GM23338 (cell line): ENCODE measurements at regions not wholly inside any gene's neighbourhood (a gene's known extent, or its start where the extent isn't known, plus 50 kb on each side); places are given as distances from the start of the nearest gene placed in this dataset.

Experiments
- ATAC-seq: fragments of 200-7000 bp; cut with Tn5 transposase; 3 replicates; pipeline ENCODE4 v1.9.1; 2020
- DNase-seq: peaks from one replicate; pipeline ENCODE4 v3.0.0-alpha.2; 2015; ENCODE audit warnings: low spot score
- H2AFZ ChIP-seq: fragments of 200-600 bp; sonication (generic); 2 replicates; pipeline ENCODE4 v1.8.0; 2016; ENCODE audit warnings: antibody characterized with exemption, mild to moderate bottlenecking, moderate library complexity
- H3F3A ChIP-seq: fragments of 200-600 bp; sonication (generic); replicated peaks from 2 replicates; pipeline ENCODE4 v1.8.0; 2017; ENCODE audit warnings: antibody characterized with exemption, mixed run types, low read depth
- H3K27ac ChIP-seq: fragments of 200-600 bp; sonication (generic); 2 replicates; pipeline ENCODE4 v1.6.1; 2016; ENCODE audit warnings: low read depth
- H3K27me3 ChIP-seq: fragments of 200-600 bp; sonication (generic); 2 replicates; pipeline ENCODE4 v1.8.0; 2016; ENCODE audit warnings: mild to moderate bottlenecking, mixed run types, moderate library complexity; ENCODE audit not compliant: insufficient read depth
- H3K36me3 ChIP-seq: fragments of 200-600 bp; sonication (generic); 2 replicates; pipeline ENCODE4 v1.8.0; 2016; ENCODE audit warnings: mild to moderate bottlenecking; ENCODE audit not compliant: insufficient read depth
- H3K4me1 ChIP-seq: fragments of 200-600 bp; sonication (generic); 2 replicates; pipeline ENCODE4 v1.8.0; 2016; ENCODE audit warnings: mild to moderate bottlenecking, moderate library complexity; ENCODE audit not compliant: insufficient read depth
- H3K4me2 ChIP-seq: fragments of 200-600 bp; sonication (generic); 2 replicates; pipeline ENCODE4 v1.7.1; 2017; ENCODE audit warnings: mixed run types
- H3K4me3 ChIP-seq: fragments of 200-600 bp; sonication (generic); 2 replicates; pipeline ENCODE4 v1.6.1; 2016; ENCODE audit warnings: mixed run types
- H3K79me2 ChIP-seq: fragments of 200-600 bp; sonication (generic); replicated peaks from 2 replicates; pipeline ENCODE4 v1.8.0; 2017; ENCODE audit warnings: mild to moderate bottlenecking; ENCODE audit not compliant: insufficient read depth
- H3K9me2 ChIP-seq: fragments of 200-600 bp; sonication (generic); 2 replicates; pipeline ENCODE4 v1.8.0; 2017; ENCODE audit not compliant: insufficient read depth
- H4K20me1 ChIP-seq: fragments of 200-600 bp; sonication (generic); replicated peaks from 2 replicates; pipeline ENCODE4 v1.8.0; 2017; ENCODE audit warnings: mild to moderate bottlenecking; ENCODE audit not compliant: insufficient read depth
- H3K27ac Mint-ChIP-seq: 2 replicates; pipeline ENCODE4 v1.8.0; 2020; ENCODE audit warnings: inconsistent platforms, mild to moderate bottlenecking, moderate library complexity, mixed read lengths
- H3K27me3 Mint-ChIP-seq: 3 replicates; pipeline ENCODE4 v1.8.0; 2022; ENCODE audit warnings: low read depth, mild to moderate bottlenecking, moderate library complexity, mixed read lengths, inconsistent platforms; ENCODE audit not compliant: insufficient read depth, poor library complexity
- H3K36me3 Mint-ChIP-seq: 3 replicates; pipeline ENCODE4 v1.8.0; 2021; ENCODE audit warnings: low read depth, mild to moderate bottlenecking, inconsistent platforms, moderate library complexity, mixed read lengths
- H3K4me1 Mint-ChIP-seq: 3 replicates; pipeline ENCODE4 v1.8.0; 2020; ENCODE audit warnings: mild to moderate bottlenecking, inconsistent platforms, mixed read lengths
- H3K4me3 Mint-ChIP-seq: 3 replicates; pipeline ENCODE4 v1.8.0; 2021; ENCODE audit warnings: moderate library complexity, mild to moderate bottlenecking, inconsistent platforms, mixed read lengths
- H3K9me3 Mint-ChIP-seq: 3 replicates; pipeline ENCODE4 v1.8.0; 2020; ENCODE audit warnings: moderate library complexity, mild to moderate bottlenecking, inconsistent platforms, mixed read lengths
- CREB1 ChIP-seq: fragments of 250-450 bp; sonication (Bioruptor Pico); IDR thresholded peaks from 2 replicates; pipeline ENCODE4 v1.5.0; 2020; ENCODE audit warnings: low read depth, mild to moderate bottlenecking, moderate library complexity
- EZH2 ChIP-seq: fragments of 200-600 bp; sonication (generic); IDR thresholded peaks from one replicate; pipeline ENCODE4 v1.8.0; 2017; ENCODE audit warnings: antibody characterized with exemption, mild to moderate bottlenecking, low read depth; ENCODE audit not compliant: unreplicated experiment
- EZH2phosphoT487 ChIP-seq: fragments of 200-600 bp; sonication (generic); IDR thresholded peaks from one replicate; pipeline ENCODE4 v1.8.1; 2018; ENCODE audit warnings: antibody characterized with exemption; ENCODE audit not compliant: unreplicated experiment
- JUNB ChIP-seq: IDR thresholded peaks from one replicate; pipeline ENCODE4 v1.6.1; 2016; ENCODE audit warnings: antibody characterized with exemption; ENCODE audit not compliant: unreplicated experiment
- NANOG ChIP-seq: IDR thresholded peaks from 2 replicates; pipeline ENCODE4 v1.6.1; 2016; ENCODE audit warnings: antibody characterized with exemption, borderline replicate concordance
- STAT1 ChIP-seq: IDR thresholded peaks from one replicate; pipeline ENCODE4 v1.6.1; 2016; ENCODE audit warnings: antibody characterized with exemption; ENCODE audit not compliant: unreplicated experiment
- ZNF114 ChIP-seq: fragments of 250-450 bp; sonication (Bioruptor Pico); IDR thresholded peaks from 2 replicates; pipeline ENCODE4 v1.5.0; 2020; ENCODE audit warnings: mild to moderate bottlenecking, moderate library complexity
- ZNF331 ChIP-seq: fragments of 250-450 bp; sonication (Bioruptor Pico); IDR thresholded peaks from 2 replicates; pipeline ENCODE4 v1.5.0; 2020; ENCODE audit warnings: low read depth, mild to moderate bottlenecking, moderate library complexity
- TF ChIP-seq, protein P1 (sequence below): IDR thresholded peaks from 2 replicates; pipeline ENCODE4 v1.6.1; 2016; ENCODE audit warnings: antibody characterized with exemption
- TF ChIP-seq, protein P2 (sequence below), 2 experiments: fragments of 200-600 bp in 1 of 2; sonication (generic) in 1 of 2; conservative IDR thresholded peaks; 2 replicates each; pipeline versions ENCODE4 v1.5.1 to v1.6.1; 2016 to 2017; ENCODE audit warnings: antibody characterized with exemption in 2 of 2, low read depth in 2 of 2, mild to moderate bottlenecking in 2 of 2, moderate library complexity in 1 of 2
- TF ChIP-seq, protein P3 (sequence below): fragments of 250-450 bp; sonication (Bioruptor Pico); IDR thresholded peaks from 2 replicates; pipeline ENCODE4 v1.5.0; 2020; ENCODE audit warnings: mild to moderate bottlenecking, moderate library complexity

GRCh38 chr5:125440905-125441304 is 694.5 kb upstream of the ZNF608 start:
- no peak overlapping the region for H3K4me3 Mint-ChIP-seq
- H3K9me3 Mint-ChIP-seq, result peaks cover 5% of the 10 kb centered on the region
- no peaks in the 10 kb centered on the region for H3K4me1 ChIP-seq
- H3K9me2 ChIP-seq, result peaks cover 13% of the 10 kb centered on the region; the same call in 1 of the 2 replicates
- H3K36me3 ChIP-seq, result no peaks in the 10 kb centered on the region; the same call in 1 of the 2 replicates
- no peak for ATAC-seq
- H3K4me1 Mint-ChIP-seq, result no peaks in the 10 kb centered on the region; the same call in 2 of the 3 replicates
- H2AFZ ChIP-seq, result peak overlapping the region; percentile 74; the same call in 1 of the 2 replicates
- no peaks in the 10 kb centered on the region for H3K27me3 Mint-ChIP-seq
- H3K4me2 ChIP-seq, result no peak overlapping the region
- no peaks in the 10 kb centered on the region for H4K20me1 ChIP-seq
- no peak overlapping the region for H3K27ac Mint-ChIP-seq
- H3K27ac ChIP-seq, result no peak overlapping the region
- no peak for DNase-seq
- H3K36me3 Mint-ChIP-seq, result peaks cover 8% of the 10 kb centered on the region; the same call in 1 of the 3 replicates
- no peak overlapping the region for H3K4me3 ChIP-seq
- TF ChIP-seq ZNF331, result no peak
- TF ChIP-seq, protein P1, sequence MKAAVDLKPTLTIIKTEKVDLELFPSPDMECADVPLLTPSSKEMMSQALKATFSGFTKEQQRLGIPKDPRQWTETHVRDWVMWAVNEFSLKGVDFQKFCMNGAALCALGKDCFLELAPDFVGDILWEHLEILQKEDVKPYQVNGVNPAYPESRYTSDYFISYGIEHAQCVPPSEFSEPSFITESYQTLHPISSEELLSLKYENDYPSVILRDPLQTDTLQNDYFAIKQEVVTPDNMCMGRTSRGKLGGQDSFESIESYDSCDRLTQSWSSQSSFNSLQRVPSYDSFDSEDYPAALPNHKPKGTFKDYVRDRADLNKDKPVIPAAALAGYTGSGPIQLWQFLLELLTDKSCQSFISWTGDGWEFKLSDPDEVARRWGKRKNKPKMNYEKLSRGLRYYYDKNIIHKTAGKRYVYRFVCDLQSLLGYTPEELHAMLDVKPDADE, result no peak
- TF ChIP-seq EZH2phosphoT487, result no peak
- TF ChIP-seq CREB1, result no peak
- TF ChIP-seq EZH2, result no peak
- H3K79me2 ChIP-seq, result no peaks in the 10 kb centered on the region
- H3K27me3 ChIP-seq, result no peaks in the 10 kb centered on the region
- H3F3A ChIP-seq, result no peaks in the 10 kb centered on the region

DNA sequence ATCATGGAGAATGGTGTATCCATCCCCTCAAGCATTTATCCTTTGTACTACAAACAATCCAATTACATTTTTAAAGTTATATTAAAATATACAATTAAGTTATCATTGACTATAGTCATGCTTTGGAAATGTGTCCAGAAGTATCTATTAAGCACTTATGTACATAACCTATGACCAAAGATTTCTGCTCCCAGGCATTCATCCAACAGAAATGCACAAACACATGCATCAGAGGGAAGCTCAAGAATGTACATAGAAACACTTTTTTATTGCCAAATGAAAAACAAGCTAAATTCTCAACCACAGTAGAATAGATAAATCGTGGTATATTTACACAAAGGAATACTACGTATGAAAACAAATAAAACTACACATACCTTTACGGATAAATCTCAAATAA is 700.5 kb upstream of the ZNF608 start:
- no peaks in the 10 kb centered on the region; the same call in 1 of the 2 replicates for H3K4me1 ChIP-seq
- no peaks in the 10 kb centered on the region for H3K79me2 ChIP-seq
- H3F3A ChIP-seq, result no peaks in the 10 kb centered on the region
- no peak overlapping the region for H2AFZ ChIP-seq
- H3K27me3 ChIP-seq, result no peaks in the 10 kb centered on the region
- no peaks in the 10 kb centered on the region for H3K36me3 ChIP-seq
- DNase-seq (no peak), ATAC-seq (no peak)
- H3K27me3 Mint-ChIP-seq, result no peaks in the 10 kb centered on the region
- no peak overlapping the region for H3K27ac Mint-ChIP-seq
- no peak overlapping the region for H3K4me3 Mint-ChIP-seq
- peaks cover 5% of the 10 kb centered on the region for H3K9me3 Mint-ChIP-seq
- H3K27ac ChIP-seq, result no peak overlapping the region
- H3K36me3 Mint-ChIP-seq, result 0 out of 3 replicates have a peak, but pooled peaks cover 5% of the 10 kb centered on the region
- 0 out of 2 replicates have a peak, but pooled peaks cover 3% of the 10 kb centered on the region for H3K9me2 ChIP-seq
- no peak overlapping the region for H3K4me2 ChIP-seq
- no peak overlapping the region for H3K4me3 ChIP-seq
- H4K20me1 ChIP-seq, result no peaks in the 10 kb centered on the region
- peaks cover 2% of the 10 kb centered on the region; the same call in 1 of the 3 replicates for H3K4me1 Mint-ChIP-seq
- no peak for TF ChIP-seq ZNF114 (CRISPR knock-in tag)
- no peak for TF ChIP-seq ZNF331
- TF ChIP-seq EZH2, result no peak
- no peak for TF ChIP-seq NANOG
- no peak for TF ChIP-seq STAT1
- TF ChIP-seq, protein P2, sequence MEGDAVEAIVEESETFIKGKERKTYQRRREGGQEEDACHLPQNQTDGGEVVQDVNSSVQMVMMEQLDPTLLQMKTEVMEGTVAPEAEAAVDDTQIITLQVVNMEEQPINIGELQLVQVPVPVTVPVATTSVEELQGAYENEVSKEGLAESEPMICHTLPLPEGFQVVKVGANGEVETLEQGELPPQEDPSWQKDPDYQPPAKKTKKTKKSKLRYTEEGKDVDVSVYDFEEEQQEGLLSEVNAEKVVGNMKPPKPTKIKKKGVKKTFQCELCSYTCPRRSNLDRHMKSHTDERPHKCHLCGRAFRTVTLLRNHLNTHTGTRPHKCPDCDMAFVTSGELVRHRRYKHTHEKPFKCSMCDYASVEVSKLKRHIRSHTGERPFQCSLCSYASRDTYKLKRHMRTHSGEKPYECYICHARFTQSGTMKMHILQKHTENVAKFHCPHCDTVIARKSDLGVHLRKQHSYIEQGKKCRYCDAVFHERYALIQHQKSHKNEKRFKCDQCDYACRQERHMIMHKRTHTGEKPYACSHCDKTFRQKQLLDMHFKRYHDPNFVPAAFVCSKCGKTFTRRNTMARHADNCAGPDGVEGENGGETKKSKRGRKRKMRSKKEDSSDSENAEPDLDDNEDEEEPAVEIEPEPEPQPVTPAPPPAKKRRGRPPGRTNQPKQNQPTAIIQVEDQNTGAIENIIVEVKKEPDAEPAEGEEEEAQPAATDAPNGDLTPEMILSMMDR (conservative IDR thresholded peaks at IDR 0.05; ENCODE audit: low read depth in 2 of 2), result no peak
- TF ChIP-seq JUNB, result no peak
- TF ChIP-seq, protein P3, sequence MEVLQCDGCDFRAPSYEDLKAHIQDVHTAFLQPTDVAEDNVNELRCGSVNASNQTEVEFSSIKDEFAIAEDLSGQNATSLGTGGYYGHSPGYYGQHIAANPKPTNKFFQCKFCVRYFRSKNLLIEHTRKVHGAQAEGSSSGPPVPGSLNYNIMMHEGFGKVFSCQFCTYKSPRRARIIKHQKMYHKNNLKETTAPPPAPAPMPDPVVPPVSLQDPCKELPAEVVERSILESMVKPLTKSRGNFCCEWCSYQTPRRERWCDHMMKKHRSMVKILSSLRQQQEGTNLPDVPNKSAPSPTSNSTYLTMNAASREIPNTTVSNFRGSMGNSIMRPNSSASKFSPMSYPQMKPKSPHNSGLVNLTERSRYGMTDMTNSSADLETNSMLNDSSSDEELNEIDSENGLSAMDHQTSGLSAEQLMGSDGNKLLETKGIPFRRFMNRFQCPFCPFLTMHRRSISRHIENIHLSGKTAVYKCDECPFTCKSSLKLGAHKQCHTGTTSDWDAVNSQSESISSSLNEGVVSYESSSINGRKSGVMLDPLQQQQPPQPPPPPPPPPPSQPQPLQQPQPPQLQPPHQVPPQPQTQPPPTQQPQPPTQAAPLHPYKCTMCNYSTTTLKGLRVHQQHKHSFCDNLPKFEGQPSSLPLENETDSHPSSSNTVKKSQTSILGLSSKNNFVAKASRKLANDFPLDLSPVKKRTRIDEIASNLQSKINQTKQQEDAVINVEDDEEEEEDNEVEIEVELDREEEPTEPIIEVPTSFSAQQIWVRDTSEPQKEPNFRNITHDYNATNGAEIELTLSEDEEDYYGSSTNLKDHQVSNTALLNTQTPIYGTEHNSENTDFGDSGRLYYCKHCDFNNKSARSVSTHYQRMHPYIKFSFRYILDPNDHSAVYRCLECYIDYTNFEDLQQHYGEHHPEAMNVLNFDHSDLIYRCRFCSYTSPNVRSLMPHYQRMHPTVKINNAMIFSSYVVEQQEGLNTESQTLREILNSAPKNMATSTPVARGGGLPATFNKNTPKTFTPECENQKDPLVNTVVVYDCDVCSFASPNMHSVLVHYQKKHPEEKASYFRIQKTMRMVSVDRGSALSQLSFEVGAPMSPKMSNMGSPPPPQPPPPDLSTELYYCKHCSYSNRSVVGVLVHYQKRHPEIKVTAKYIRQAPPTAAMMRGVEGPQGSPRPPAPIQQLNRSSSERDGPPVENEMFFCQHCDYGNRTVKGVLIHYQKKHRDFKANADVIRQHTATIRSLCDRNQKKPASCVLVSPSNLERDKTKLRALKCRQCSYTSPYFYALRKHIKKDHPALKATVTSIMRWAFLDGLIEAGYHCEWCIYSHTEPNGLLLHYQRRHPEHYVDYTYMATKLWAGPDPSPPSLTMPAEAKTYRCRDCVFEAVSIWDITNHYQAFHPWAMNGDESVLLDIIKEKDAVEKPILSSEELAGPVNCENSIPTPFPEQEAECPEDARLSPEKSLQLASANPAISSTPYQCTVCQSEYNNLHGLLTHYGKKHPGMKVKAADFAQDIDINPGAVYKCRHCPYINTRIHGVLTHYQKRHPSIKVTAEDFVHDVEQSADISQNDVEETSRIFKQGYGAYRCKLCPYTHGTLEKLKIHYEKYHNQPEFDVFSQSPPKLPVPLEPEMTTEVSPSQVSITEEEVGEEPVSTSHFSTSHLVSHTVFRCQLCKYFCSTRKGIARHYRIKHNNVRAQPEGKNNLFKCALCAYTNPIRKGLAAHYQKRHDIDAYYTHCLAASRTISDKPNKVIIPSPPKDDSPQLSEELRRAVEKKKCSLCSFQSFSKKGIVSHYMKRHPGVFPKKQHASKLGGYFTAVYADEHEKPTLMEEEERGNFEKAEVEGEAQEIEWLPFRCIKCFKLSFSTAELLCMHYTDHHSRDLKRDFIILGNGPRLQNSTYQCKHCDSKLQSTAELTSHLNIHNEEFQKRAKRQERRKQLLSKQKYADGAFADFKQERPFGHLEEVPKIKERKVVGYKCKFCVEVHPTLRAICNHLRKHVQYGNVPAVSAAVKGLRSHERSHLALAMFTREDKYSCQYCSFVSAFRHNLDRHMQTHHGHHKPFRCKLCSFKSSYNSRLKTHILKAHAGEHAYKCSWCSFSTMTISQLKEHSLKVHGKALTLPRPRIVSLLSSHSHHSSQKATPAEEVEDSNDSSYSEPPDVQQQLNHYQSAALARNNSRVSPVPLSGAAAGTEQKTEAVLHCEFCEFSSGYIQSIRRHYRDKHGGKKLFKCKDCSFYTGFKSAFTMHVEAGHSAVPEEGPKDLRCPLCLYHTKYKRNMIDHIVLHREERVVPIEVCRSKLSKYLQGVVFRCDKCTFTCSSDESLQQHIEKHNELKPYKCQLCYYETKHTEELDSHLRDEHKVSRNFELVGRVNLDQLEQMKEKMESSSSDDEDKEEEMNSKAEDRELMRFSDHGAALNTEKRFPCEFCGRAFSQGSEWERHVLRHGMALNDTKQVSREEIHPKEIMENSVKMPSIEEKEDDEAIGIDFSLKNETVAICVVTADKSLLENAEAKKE (CRISPR knock-in tag), result no peak
- TF ChIP-seq, protein P1, result no peak
- TF ChIP-seq CREB1, result no peak
